ENCODE measurements at regions not wholly inside any gene's neighbourhood (a gene's known extent, or its start where the extent isn't known, plus 50 kb on each side); places are given as distances from the start of the nearest gene placed in this dataset.

DNA sequence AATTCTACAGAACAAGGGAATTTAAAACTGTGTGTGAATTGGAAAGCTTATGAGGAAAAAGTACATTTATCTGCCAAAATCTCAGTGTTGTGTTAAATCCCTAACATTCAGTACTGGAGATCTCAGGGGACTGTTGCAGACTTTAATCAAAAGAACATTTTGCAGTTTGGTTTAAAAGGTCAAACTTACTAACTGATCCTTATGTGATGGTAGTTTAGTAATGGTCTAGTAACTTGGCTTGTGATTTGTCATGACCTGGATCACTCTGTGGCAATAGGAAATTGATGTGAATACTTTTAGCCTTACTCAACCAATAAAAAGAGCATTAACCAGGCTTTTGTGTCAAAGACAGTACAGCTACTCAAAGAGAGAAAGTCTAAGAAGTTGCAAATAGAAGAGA, 862.1 kb upstream of the MIR17HG start:
- TF ChIP-seq, protein P1, sequence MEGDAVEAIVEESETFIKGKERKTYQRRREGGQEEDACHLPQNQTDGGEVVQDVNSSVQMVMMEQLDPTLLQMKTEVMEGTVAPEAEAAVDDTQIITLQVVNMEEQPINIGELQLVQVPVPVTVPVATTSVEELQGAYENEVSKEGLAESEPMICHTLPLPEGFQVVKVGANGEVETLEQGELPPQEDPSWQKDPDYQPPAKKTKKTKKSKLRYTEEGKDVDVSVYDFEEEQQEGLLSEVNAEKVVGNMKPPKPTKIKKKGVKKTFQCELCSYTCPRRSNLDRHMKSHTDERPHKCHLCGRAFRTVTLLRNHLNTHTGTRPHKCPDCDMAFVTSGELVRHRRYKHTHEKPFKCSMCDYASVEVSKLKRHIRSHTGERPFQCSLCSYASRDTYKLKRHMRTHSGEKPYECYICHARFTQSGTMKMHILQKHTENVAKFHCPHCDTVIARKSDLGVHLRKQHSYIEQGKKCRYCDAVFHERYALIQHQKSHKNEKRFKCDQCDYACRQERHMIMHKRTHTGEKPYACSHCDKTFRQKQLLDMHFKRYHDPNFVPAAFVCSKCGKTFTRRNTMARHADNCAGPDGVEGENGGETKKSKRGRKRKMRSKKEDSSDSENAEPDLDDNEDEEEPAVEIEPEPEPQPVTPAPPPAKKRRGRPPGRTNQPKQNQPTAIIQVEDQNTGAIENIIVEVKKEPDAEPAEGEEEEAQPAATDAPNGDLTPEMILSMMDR (IDR thresholded peaks at IDR 0.05; ENCODE audit: insufficient read depth, low read length), result no peak
- no peak for TF ChIP-seq POLR2AphosphoS5 (IDR thresholded peaks at IDR 0.05; ENCODE audit: low read depth)
- no peak for TF ChIP-seq GABPA (IDR thresholded peaks at IDR 0.05; ENCODE audit: low read depth)
